GM18505 (cell line): ENCODE measurements at regions not wholly inside any gene's neighbourhood (a gene's known extent, or its start where the extent isn't known, plus 50 kb on each side); places are given as distances from the start of the nearest gene placed in this dataset.
"Not testable (repeated sequence)": the region's sequence is repeated elsewhere in the genome, so short reads cannot be mapped to it uniquely, and the experiment has no call there.

Source experiments
- ATAC-seq: cut with Tn5 transposase; IDR thresholded peaks from one replicate; pipeline ENCODE4 v1.9.1; 2021; ENCODE audit not compliant: unreplicated experiment
- POLR2A ChIP-seq: IDR thresholded peaks from 4 replicates; pipeline ENCODE4 v1.6.1; 2011; ENCODE audit warnings: borderline replicate concordance; ENCODE audit not compliant: insufficient read depth, insufficient read length; ENCODE audit errors: extremely low read depth

DNA sequence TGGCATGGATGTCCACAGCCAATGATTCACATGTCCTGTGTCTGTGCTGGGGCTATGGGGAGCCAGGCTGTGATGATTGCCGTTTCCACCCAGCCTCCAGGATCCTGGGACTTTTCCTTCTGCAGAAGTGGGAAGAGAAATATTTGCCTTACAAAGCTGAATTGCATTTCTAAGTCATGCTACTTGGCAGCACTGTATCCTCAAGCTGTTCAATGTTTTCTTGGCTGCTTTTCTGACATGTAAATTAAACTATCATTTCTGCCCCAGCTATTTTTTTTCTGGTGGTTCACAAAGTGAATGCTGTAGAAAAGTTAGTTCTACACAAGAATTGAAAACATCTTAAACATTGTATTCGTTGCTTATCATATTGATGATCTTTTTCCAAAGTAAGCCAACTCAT is 51.9 kb upstream of the TCERG1L start:
- no peak for ATAC-seq
- TF ChIP-seq POLR2A: no peak

GRCh38 chr10:131371571-131371970 is 60.0 kb upstream of the TCERG1L start:
- no peak for ATAC-seq
- TF ChIP-seq POLR2A: no peak

GRCh38 chr10:131381576-131381975 is 70.1 kb upstream of the TCERG1L start:
- no peak for TF ChIP-seq POLR2A
- no peak for ATAC-seq

DNA sequence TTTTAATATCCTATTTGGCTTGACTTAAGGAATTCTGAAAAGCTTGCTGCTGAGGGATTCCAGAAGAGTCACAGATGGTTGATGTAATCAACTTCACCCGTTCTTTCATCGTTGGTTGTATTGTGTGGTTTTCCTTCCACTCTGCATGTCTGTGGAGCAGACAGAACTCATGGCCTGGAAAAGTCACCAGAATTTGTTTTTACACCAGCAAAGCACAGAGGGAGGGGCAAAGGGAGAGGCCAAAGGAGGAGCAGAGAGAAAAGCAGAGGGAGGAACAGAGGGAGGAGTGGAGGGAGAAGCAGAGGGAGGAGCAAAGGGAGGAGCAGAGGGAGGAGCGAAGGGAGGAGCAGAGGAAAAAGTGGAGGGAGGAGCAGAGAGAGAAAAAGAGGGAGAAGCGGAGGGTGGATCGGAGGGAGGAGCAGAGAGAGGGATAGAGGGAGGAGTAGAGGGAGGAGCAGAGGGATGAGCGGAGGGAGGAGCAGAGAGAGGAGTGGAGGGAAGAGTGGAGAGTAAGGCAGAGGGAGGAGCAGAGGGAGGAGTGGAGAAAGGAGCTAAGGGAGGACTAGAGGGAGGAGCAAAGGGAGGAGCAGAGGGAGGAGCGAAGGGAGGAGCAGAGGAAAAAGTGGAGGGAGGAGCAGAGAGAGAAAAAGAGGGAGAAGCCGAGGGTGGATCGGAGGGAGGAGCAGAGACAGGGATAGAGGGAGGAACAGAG is 73.8 kb upstream of the TCERG1L start:
- ATAC-seq: not testable (repeated sequence)

DNA sequence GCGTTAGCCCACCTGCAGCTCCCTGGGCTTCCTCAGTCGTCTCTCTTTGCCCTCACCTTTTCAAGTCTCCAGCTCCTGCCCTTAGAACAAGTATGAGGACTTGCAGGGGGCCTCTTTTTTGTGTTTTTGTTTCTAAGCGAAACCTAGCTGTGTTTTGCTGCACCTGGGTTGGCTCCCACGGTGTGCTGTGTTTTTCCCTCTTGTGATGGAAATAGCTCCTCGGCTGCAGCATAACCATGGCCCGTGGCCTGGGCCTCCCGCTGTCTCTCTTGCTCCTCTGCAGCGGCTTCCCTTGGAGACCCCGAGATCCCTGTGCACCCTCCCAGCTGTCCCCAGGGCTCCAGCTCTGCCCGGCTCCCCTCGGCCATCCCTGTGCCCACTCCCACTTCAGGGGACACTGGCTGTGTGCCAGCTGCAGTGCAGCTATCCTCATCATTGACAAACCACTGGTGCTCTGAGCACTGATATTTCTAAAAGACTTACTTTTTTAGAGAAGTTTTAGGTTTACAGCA is 75.6 kb upstream of the TCERG1L start:
- no peak for ATAC-seq
- TF ChIP-seq POLR2A: no peak

- ATAC-seq: no peak
- TF ChIP-seq POLR2A: no peak
Observed at GRCh38 chr10:131391936-131392335, 80.4 kb upstream of the TCERG1L start.

DNA sequence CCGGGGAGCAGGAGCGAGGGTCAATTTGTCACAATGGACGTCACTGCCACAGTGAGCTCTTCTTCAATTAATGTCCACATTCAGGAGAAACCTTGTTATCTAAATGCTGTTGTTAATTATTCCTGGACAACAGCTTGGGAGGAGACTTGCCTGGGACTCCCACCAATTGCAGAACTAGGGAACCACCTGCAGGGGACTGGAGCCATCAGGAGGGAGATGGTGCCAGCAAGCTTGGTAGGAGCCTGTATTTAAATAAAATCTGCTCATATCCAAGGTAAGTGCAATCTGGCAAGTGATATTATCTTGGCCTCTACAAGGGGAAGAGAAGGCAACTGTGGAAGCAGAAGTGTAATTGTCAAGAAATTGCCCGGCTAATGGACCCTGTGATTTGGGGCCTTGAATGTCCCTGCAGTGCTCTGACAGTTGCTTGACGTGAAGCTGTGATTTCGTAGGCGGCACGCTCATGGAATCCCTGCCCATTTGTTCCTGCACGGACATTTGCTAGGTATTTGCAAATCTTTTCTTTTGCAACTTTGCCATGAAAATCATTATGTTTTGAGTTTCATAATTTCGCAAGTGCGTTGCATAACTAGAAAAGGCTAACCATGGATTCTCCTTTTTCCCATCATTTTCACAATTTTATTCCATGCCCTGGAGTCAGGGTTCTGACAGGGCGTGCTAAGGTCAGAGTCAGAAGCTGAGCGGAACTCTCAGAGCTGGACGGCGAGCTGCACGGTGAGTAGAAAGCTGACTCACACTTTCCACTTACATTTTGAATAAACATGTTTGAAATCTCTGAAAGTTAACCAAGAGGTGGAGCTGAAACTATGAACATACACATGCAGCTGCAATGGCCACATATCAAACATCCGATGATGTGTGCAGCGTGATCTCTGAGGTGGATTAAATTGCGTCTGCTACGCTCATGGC is 84.9 kb upstream of the TCERG1L start:
- ATAC-seq: no peak

DNA sequence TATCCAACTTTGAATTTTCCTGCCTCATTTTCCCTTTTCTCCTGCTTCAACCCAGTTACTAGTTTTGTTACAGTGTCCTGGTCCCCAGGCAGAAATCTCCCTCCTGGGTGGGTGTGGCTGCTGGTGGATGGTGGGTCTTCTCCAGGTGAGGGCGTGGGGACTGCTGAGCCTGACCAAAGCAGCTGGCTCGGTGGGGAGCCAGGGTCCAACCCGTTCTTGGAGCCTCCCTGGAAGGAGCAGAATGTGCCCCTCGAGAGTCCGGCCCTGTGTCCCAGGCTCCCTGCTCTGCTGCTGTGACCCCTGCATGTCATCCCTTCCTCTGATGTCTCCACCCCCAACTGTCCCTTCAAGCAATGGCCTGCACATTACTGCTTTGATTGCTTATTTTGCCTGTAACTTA is 86.6 kb upstream of the TCERG1L start:
- no peak for TF ChIP-seq POLR2A

More for the DNA sequence above, 84.9 kb upstream of the TCERG1L start:
- no peak for TF ChIP-seq POLR2A

DNA sequence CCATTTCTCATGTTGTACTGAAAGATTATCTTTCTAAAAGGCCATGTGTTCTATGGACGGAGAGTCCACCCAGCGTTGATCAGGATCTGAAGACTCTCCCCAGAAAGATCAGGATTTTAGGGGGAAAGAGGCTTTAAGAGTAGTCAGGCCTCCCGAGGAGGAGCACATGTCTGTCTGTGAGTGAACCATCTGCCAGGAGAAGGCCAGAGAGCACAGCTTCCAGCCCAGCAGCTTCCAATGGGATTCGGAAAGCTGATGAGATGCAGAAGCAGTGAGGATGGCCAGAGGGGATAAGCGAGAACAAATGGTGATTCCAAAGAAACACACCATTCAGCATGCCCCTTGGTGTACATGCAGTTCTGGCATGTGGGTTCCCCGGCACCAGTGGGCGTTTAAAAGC is 88.5 kb upstream of the TCERG1L start:
- TF ChIP-seq POLR2A: no peak
- no peak for ATAC-seq

More for the DNA sequence above, 86.6 kb upstream of the TCERG1L start:
- no peak for ATAC-seq

DNA sequence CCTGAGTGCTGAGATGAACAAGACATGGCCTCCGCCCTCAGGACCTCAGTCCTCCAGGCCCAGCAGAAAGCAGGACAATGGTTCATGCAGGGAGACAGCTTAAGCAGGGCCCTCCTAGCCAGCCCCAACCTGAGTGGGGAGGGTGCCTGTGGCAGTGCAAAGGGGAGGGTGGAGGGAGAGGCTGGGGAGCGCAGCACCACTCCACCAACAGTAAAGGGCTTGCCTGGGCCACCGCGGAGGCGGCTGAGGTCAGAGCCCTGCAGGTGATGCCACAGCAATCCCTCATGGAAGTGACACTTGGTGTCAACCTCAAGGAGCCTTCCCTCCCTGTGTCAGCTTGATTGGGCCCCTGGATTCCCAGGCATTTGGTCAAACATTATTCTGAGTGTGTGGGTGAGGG is 89.0 kb upstream of the TCERG1L start:
- TF ChIP-seq POLR2A: no peak
- ATAC-seq: no peak

- ATAC-seq: no peak
- no peak for TF ChIP-seq POLR2A
Observed at GRCh38 chr10:131402771-131403650, 91.5 kb upstream of the TCERG1L start.

GRCh38 chr10:131403936-131404335 is 92.4 kb upstream of the TCERG1L start:
- TF ChIP-seq POLR2A: no peak
- ATAC-seq: no peak

- TF ChIP-seq POLR2A: no peak
- ATAC-seq: no peak
Observed at GRCh38 chr10:131404886-131405285, 93.4 kb upstream of the TCERG1L start.
